Activated naive CD8-positive, alpha-beta T cell treated with anti-CD3 and anti-CD28 coated beads, Interleukin-2, amount 10 ng/mL, durations not matched to agents 7 days and 5 days (primary cell): ENCODE measurements at regions not wholly inside any gene's neighbourhood (a gene's known extent, or its start where the extent isn't known, plus 50 kb on each side); places are given as distances from the start of the nearest gene placed in this dataset.

Source experiments
- ATAC-seq: fragments of 150-1000 bp; cut with Tn5 transposase; one replicate; pipeline ENCODE4 v1.10.0; 2021; ENCODE audit warnings: low read depth, moderate library complexity
- POLR2A ChIA-PET: fragments of 350-600 bp; sonication (Branson Sonifier 250); formaldehyde crosslinking; loops from one replicate; lab custom pipeline; 2021; ENCODE audit warnings: antibody characterized with exemption; lab: Charles Lee
- DNase-seq: peaks from one replicate; pipeline ENCODE4 v3.0.0; 2021
- H3K27ac Mint-ChIP-seq: one replicate; pipeline ENCODE4 v1.8.0; 2022; ENCODE audit warnings: mild to moderate bottlenecking, mixed read lengths
- H3K27me3 Mint-ChIP-seq: one replicate; pipeline ENCODE4 v1.8.0; 2022; ENCODE audit warnings: mild to moderate bottlenecking, moderate library complexity, mixed read lengths
- H3K36me3 Mint-ChIP-seq: one replicate; pipeline ENCODE4 v1.8.0; 2021; ENCODE audit warnings: mild to moderate bottlenecking, mixed read lengths
- H3K4me1 Mint-ChIP-seq: one replicate; pipeline ENCODE4 v1.8.0; 2021; ENCODE audit warnings: mixed read lengths
- H3K4me3 Mint-ChIP-seq: one replicate; pipeline ENCODE4 v1.8.0; 2022; ENCODE audit warnings: mild to moderate bottlenecking, moderate library complexity, mixed read lengths
- H3K9me3 Mint-ChIP-seq: one replicate; pipeline ENCODE4 v1.8.0; 2021; ENCODE audit warnings: mixed read lengths

GRCh38 chr18:68234131-68234530, 480.8 kb downstream of the TMX3 start:
- no peak overlapping the region for H3K4me3 Mint-ChIP-seq
- no peaks in the 10 kb centered on the region for H3K4me1 Mint-ChIP-seq
- no peak for ATAC-seq
- POLR2A ChIA-PET: no interaction called here
- no peaks in the 10 kb centered on the region for H3K27me3 Mint-ChIP-seq
- H3K9me3 Mint-ChIP-seq: peaks cover 2% of the 10 kb centered on the region
- H3K27ac Mint-ChIP-seq: no peak overlapping the region
- H3K36me3 Mint-ChIP-seq: no peaks in the 10 kb centered on the region
- DNase-seq: no peak

- H3K9me3 Mint-ChIP-seq: peaks cover 2% of the 10 kb centered on the region
- no peaks in the 10 kb centered on the region for H3K36me3 Mint-ChIP-seq
- no peak for ATAC-seq
- no peaks in the 10 kb centered on the region for H3K27me3 Mint-ChIP-seq
- POLR2A ChIA-PET: no interaction called here
- DNase-seq: no peak
- H3K27ac Mint-ChIP-seq: no peak overlapping the region
- no peaks in the 10 kb centered on the region for H3K4me1 Mint-ChIP-seq
- H3K4me3 Mint-ChIP-seq: no peak overlapping the region
Observed at GRCh38 chr18:68233018-68233417, 481.9 kb downstream of the TMX3 start.

GRCh38 chr18:68229351-68229750, 485.6 kb downstream of the TMX3 start:
- no peaks in the 10 kb centered on the region for H3K4me1 Mint-ChIP-seq
- no peak for DNase-seq
- no peaks in the 10 kb centered on the region for H3K36me3 Mint-ChIP-seq
- no peaks in the 10 kb centered on the region for H3K27me3 Mint-ChIP-seq
- peaks cover 2% of the 10 kb centered on the region for H3K9me3 Mint-ChIP-seq
- H3K27ac Mint-ChIP-seq: no peak overlapping the region
- H3K4me3 Mint-ChIP-seq: no peak overlapping the region
- POLR2A ChIA-PET: no interaction called here
- ATAC-seq: no peak

- ATAC-seq (no peak), DNase-seq (no peak)
- H3K9me3 Mint-ChIP-seq: no peaks in the 10 kb centered on the region
- H3K27ac Mint-ChIP-seq: no peak overlapping the region
- peaks cover 4% of the 10 kb centered on the region for H3K27me3 Mint-ChIP-seq
- POLR2A ChIA-PET: no interaction called here
- H3K4me3 Mint-ChIP-seq: no peak overlapping the region
- H3K4me1 Mint-ChIP-seq: no peaks in the 10 kb centered on the region
- no peaks in the 10 kb centered on the region for H3K36me3 Mint-ChIP-seq
Observed at GRCh38 chr18:68221111-68221724, 493.7 kb downstream of the TMX3 start.

GRCh38 chr18:68220458-68220857, 494.4 kb downstream of the TMX3 start:
- Mint-ChIP-seq H3K36me3 (no peaks in the 10 kb centered on the region), H3K9me3 (no peaks in the 10 kb centered on the region), H3K27me3 (peaks cover 4% of the 10 kb centered on the region), H3K4me3 (no peak overlapping the region), H3K4me1 (no peaks in the 10 kb centered on the region), H3K27ac (no peak overlapping the region)
- POLR2A ChIA-PET: no interaction called here
- DNase-seq: no peak
- ATAC-seq: no peak

GRCh38 chr18:68219872-68220271, 495.0 kb downstream of the TMX3 start:
- Mint-ChIP-seq H3K27ac (no peak overlapping the region), H3K9me3 (no peaks in the 10 kb centered on the region), H3K27me3 (peaks cover 4% of the 10 kb centered on the region), H3K4me3 (no peak overlapping the region), H3K4me1 (no peaks in the 10 kb centered on the region), H3K36me3 (no peaks in the 10 kb centered on the region)
- DNase-seq (no peak), ATAC-seq (no peak)
- POLR2A ChIA-PET: no interaction called here

GRCh38 chr18:68219274-68219673, 495.6 kb downstream of the TMX3 start:
- no peaks in the 10 kb centered on the region for H3K9me3 Mint-ChIP-seq
- no peak overlapping the region for H3K4me3 Mint-ChIP-seq
- no peaks in the 10 kb centered on the region for H3K4me1 Mint-ChIP-seq
- ATAC-seq (no peak), DNase-seq (no peak)
- H3K27me3 Mint-ChIP-seq: peaks cover 4% of the 10 kb centered on the region
- POLR2A ChIA-PET: no interaction called here
- H3K36me3 Mint-ChIP-seq: no peaks in the 10 kb centered on the region
- H3K27ac Mint-ChIP-seq: no peak overlapping the region

GRCh38 chr18:68215931-68216330, 499.0 kb downstream of the TMX3 start:
- no peaks in the 10 kb centered on the region for H3K36me3 Mint-ChIP-seq
- H3K27me3 Mint-ChIP-seq: peaks cover 4% of the 10 kb centered on the region
- no peak for ATAC-seq
- H3K9me3 Mint-ChIP-seq: no peaks in the 10 kb centered on the region
- H3K27ac Mint-ChIP-seq: no peak overlapping the region
- POLR2A ChIA-PET: no interaction called here
- no peaks in the 10 kb centered on the region for H3K4me1 Mint-ChIP-seq
- no peak for DNase-seq
- H3K4me3 Mint-ChIP-seq: no peak overlapping the region

- DNase-seq (no peak), ATAC-seq (no peak)
- Mint-ChIP-seq H3K9me3 (no peaks in the 10 kb centered on the region), H3K27ac (no peak overlapping the region), H3K4me3 (no peak overlapping the region), H3K36me3 (no peaks in the 10 kb centered on the region), H3K27me3 (no peaks in the 10 kb centered on the region), H3K4me1 (no peaks in the 10 kb centered on the region)
- POLR2A ChIA-PET: no interaction called here
Observed at GRCh38 chr18:68186039-68186438, 528.9 kb downstream of the TMX3 start.

- Mint-ChIP-seq H3K36me3 (no peaks in the 10 kb centered on the region), H3K9me3 (no peaks in the 10 kb centered on the region), H3K4me1 (no peaks in the 10 kb centered on the region), H3K27me3 (no peaks in the 10 kb centered on the region), H3K4me3 (no peak overlapping the region), H3K27ac (no peak overlapping the region)
- no peak for DNase-seq
- POLR2A ChIA-PET: no interaction called here
- no peak for ATAC-seq
Observed at GRCh38 chr18:68181956-68182355, 533.0 kb downstream of the TMX3 start.

- Mint-ChIP-seq H3K27ac (no peak overlapping the region), H3K36me3 (no peaks in the 10 kb centered on the region), H3K4me3 (no peak overlapping the region), H3K27me3 (no peaks in the 10 kb centered on the region), H3K4me1 (no peaks in the 10 kb centered on the region), H3K9me3 (no peaks in the 10 kb centered on the region)
- DNase-seq: no peak
- ATAC-seq: no peak
- POLR2A ChIA-PET: no interaction called here
Observed at GRCh38 chr18:68179811-68180210, 535.1 kb downstream of the TMX3 start.

- Mint-ChIP-seq H3K27ac (no peak overlapping the region), H3K4me3 (no peak overlapping the region), H3K9me3 (no peaks in the 10 kb centered on the region), H3K27me3 (no peaks in the 10 kb centered on the region), H3K4me1 (no peaks in the 10 kb centered on the region), H3K36me3 (no peaks in the 10 kb centered on the region)
- POLR2A ChIA-PET: no interaction called here
- DNase-seq: no peak
- no peak for ATAC-seq
Observed at GRCh38 chr18:68178921-68179320, 536.0 kb downstream of the TMX3 start.

- H3K27me3 Mint-ChIP-seq: no peaks in the 10 kb centered on the region
- H3K4me3 Mint-ChIP-seq: no peak overlapping the region
- DNase-seq (no peak), ATAC-seq (no peak)
- H3K36me3 Mint-ChIP-seq: no peaks in the 10 kb centered on the region
- H3K27ac Mint-ChIP-seq: no peak overlapping the region
- no peaks in the 10 kb centered on the region for H3K9me3 Mint-ChIP-seq
- no peaks in the 10 kb centered on the region for H3K4me1 Mint-ChIP-seq
- POLR2A ChIA-PET: no interaction called here
Observed at GRCh38 chr18:68177807-68178702, 536.9 kb downstream of the TMX3 start.

- Mint-ChIP-seq H3K4me3 (no peak overlapping the region), H3K27me3 (no peaks in the 10 kb centered on the region), H3K36me3 (no peaks in the 10 kb centered on the region), H3K9me3 (no peaks in the 10 kb centered on the region), H3K27ac (no peak overlapping the region), H3K4me1 (no peaks in the 10 kb centered on the region)
- ATAC-seq: no peak
- DNase-seq: no peak
- POLR2A ChIA-PET: no interaction called here
Observed at GRCh38 chr18:68176901-68177300, 538.0 kb downstream of the TMX3 start.
